ENCODE measurements at regions not wholly inside any gene's neighbourhood (a gene's known extent, or its start where the extent isn't known, plus 50 kb on each side); places are given as distances from the start of the nearest gene placed in this dataset.

- DNase-seq: no peak
Measured at GRCh38 chr9:87428659-87429058, 69.0 kb upstream of the DAPK1 start.

GRCh38 chr9:87431837-87432236 is 65.8 kb upstream of the DAPK1 start:
- DNase-seq: no peak

GRCh38 chr9:87433853-87434252 is 63.8 kb upstream of the DAPK1 start:
- no peak for DNase-seq

GRCh38 chr9:87434366-87434765 is 63.3 kb upstream of the DAPK1 start:
- no peak for DNase-seq

- DNase-seq: no peak
Measured at GRCh38 chr9:87435189-87435880, 62.3 kb upstream of the DAPK1 start.

GRCh38 chr9:87436716-87437115 is 61.0 kb upstream of the DAPK1 start:
- no peak for DNase-seq

- no peak for DNase-seq
Measured at GRCh38 chr9:87437966-87438365, 59.7 kb upstream of the DAPK1 start.

GRCh38 chr9:87441251-87441650 is 56.4 kb upstream of the DAPK1 start:
- DNase-seq: no peak

- DNase-seq: no peak
Measured at GRCh38 chr9:87442451-87442850, 55.2 kb upstream of the DAPK1 start.

- DNase-seq: no peak
Measured at GRCh38 chr9:87443006-87443405, 54.7 kb upstream of the DAPK1 start.

GRCh38 chr9:87443461-87443860 is 54.2 kb upstream of the DAPK1 start:
- no peak for DNase-seq

GRCh38 chr9:87445646-87446045 is 52.0 kb upstream of the DAPK1 start:
- DNase-seq: no peak

- DNase-seq: no peak
Measured at GRCh38 chr9:87446527-87446926, 51.1 kb upstream of the DAPK1 start.

GRCh38 chr9:87447547-87448432 is 49.9 kb upstream of the DAPK1 start:
- peak; percentile 81 for DNase-seq
